Brain pericyte (primary cell): ENCODE measurements at regions not wholly inside any gene's neighbourhood (a gene's known extent, or its start where the extent isn't known, plus 50 kb on each side); places are given as distances from the start of the nearest gene placed in this dataset.

Experiments used
- DNase-seq: peaks from one replicate; pipeline ENCODE4 v3.0.0-alpha.2; 2012; ENCODE audit warnings: low read depth, low spot score

- no peak for DNase-seq
Measured at GRCh38 chr2:180461761-180462160, 454.7 kb upstream of the CWC22 start.

GRCh38 chr2:180456801-180457200 is 449.7 kb upstream of the CWC22 start:
- no peak for DNase-seq

- no peak for DNase-seq
Measured at GRCh38 chr2:180450841-180451240, 443.7 kb upstream of the CWC22 start.

GRCh38 chr2:180449171-180449915 is 442.2 kb upstream of the CWC22 start:
- DNase-seq: no peak

GRCh38 chr2:180446492-180446891 is 439.4 kb upstream of the CWC22 start:
- no peak for DNase-seq

- DNase-seq: no peak
Measured at GRCh38 chr2:180443888-180444287, 436.8 kb upstream of the CWC22 start.

GRCh38 chr2:180442860-180443644 is 436.0 kb upstream of the CWC22 start:
- no peak for DNase-seq

GRCh38 chr2:180419212-180419611 is 412.1 kb upstream of the CWC22 start:
- DNase-seq: no peak

- DNase-seq: no peak
Measured at GRCh38 chr2:180416627-180417026, 409.5 kb upstream of the CWC22 start.

GRCh38 chr2:180413336-180413735 is 406.2 kb upstream of the CWC22 start:
- DNase-seq: no peak

GRCh38 chr2:180412219-180412618 is 405.1 kb upstream of the CWC22 start:
- no peak for DNase-seq

GRCh38 chr2:180411661-180412060 is 404.6 kb upstream of the CWC22 start:
- no peak for DNase-seq

- DNase-seq: no peak
Measured at GRCh38 chr2:180406687-180407086, 399.6 kb upstream of the CWC22 start.

- DNase-seq: no peak
Measured at GRCh38 chr2:180405520-180405919, 398.4 kb upstream of the CWC22 start.

- no peak for DNase-seq
Measured at GRCh38 chr2:180394305-180394704, 387.2 kb upstream of the CWC22 start.

GRCh38 chr2:180385601-180386201 is 378.6 kb upstream of the CWC22 start:
- DNase-seq: no peak

- DNase-seq: no peak
Measured at GRCh38 chr2:180376066-180376465, 369.0 kb upstream of the CWC22 start.

GRCh38 chr2:180374502-180375281 is 367.6 kb upstream of the CWC22 start:
- DNase-seq: no peak

GRCh38 chr2:180370511-180371205 is 363.6 kb upstream of the CWC22 start:
- DNase-seq: no peak

- no peak for DNase-seq
Measured at GRCh38 chr2:180368881-180369280, 361.8 kb upstream of the CWC22 start.

GRCh38 chr2:180367815-180368214 is 360.7 kb upstream of the CWC22 start:
- DNase-seq: no peak
